IPS-18c (cell line): ENCODE measurements at regions not wholly inside any gene's neighbourhood (a gene's known extent, or its start where the extent isn't known, plus 50 kb on each side); places are given as distances from the start of the nearest gene placed in this dataset.
"Not testable (repeated sequence)": the region's sequence is repeated elsewhere in the genome, so short reads cannot be mapped to it uniquely, and the experiment has no call there.

Experiments
- H3K4me3 ChIP-seq: 2 replicates; pipeline ENCODE4 v1.7.0; 2013; ENCODE audit warnings: low read depth, mild to moderate bottlenecking, low read length, moderate library complexity; ENCODE audit not compliant: insufficient read depth
- H3K9me3 ChIP-seq: one replicate; pipeline ENCODE4 v1.6.1; 2013; ENCODE audit warnings: mild to moderate bottlenecking, low read length, moderate library complexity; ENCODE audit not compliant: control insufficient read depth, insufficient read depth

DNA sequence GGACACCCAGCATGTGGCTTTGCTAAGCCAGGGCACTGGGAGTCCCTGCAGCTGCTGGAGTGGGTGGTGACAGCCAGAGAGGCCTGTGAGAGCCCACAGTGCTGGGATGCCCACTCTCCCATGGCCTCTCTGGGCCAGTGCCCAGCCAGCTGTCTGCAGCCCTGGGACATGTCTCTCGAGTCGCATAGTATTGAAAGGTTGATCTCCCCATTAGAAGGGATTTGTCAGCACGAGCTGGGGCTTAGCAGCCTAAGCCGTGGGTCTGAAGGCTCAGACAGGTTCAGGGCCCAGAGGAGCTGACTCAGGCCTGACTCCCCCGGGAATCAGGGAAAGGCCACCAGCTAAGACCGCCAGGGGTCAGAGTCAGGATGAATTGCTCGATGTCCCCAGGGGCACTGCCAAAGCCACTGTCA, 53.5 kb downstream of the FOXD2 start:
- Histone ChIP-seq H3K4me3 (no peak overlapping the region), H3K9me3 (no peaks in the 10 kb centered on the region)

DNA sequence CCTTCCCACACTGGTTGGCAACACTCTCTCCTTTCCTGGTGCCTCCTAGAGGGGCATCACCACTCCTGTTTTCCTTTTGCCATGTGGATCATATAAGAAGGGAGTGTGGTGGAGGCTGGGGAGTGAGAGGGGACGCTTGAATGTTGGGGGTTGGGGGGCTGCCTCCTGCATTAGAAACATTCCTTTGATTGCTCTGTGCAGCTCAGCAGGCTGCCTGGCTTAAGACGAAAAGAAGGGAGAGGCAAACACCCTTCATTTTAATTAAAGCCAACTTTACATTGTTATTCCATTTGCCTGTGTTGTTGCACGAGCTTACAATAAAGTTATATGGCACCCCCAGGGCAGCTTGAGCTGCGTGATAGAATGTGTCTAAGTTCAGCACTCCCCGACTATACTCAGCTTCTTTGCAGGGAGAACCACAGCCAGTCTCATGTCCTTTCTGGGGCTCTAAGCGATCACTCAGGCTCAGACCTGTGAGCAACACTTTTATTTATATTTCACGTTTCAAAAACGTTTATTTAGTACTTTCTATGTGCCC, 57.4 kb downstream of the FOXD2 start:
- Histone ChIP-seq H3K9me3 (no peaks in the 10 kb centered on the region), H3K4me3 (no peak overlapping the region)

DNA sequence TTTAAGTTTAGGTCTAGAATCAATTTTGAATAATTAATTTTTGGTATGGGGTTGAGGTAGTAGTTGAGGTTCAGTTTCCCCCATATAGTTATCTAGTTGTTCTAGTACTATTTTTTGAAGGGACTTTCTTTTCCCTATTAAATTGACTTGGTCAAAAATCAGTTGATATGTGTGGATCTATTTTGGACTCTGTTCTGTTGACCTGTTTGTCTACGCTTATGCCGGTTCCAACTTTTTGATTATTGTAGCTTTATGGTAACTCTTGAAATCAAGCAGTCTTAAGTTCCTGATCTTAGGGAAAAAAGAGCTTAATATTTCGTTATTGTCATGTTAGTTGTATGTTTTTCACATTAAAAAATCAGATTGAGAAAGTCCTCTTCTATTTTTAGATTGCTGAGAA, 60.7 kb downstream of the FOXD2 start:
- H3K4me3 ChIP-seq = no peak overlapping the region

DNA sequence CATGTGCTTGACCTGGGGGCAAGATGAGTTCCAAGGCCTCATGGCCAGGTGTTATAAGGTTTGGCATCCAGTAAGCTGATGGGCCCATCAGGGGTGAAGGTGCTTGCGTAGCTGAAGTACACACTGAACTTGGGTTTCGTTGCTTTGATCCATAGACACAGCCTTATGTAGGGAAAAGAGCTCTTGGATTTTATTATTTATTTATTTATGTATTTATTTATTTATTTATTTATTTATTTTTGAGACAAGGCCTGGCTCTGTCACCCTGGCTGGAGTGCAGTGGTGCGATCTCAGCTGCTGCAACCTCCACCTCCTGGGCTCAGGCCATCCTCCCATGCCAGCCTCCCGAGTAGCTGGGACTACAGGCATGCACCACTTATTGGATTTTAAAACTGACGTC, 63.2 kb downstream of the FOXD2 start:
- H3K4me3 ChIP-seq = no peak overlapping the region

More for the DNA sequence above, 60.7 kb downstream of the FOXD2 start:
- no peaks in the 10 kb centered on the region for H3K9me3 ChIP-seq

DNA sequence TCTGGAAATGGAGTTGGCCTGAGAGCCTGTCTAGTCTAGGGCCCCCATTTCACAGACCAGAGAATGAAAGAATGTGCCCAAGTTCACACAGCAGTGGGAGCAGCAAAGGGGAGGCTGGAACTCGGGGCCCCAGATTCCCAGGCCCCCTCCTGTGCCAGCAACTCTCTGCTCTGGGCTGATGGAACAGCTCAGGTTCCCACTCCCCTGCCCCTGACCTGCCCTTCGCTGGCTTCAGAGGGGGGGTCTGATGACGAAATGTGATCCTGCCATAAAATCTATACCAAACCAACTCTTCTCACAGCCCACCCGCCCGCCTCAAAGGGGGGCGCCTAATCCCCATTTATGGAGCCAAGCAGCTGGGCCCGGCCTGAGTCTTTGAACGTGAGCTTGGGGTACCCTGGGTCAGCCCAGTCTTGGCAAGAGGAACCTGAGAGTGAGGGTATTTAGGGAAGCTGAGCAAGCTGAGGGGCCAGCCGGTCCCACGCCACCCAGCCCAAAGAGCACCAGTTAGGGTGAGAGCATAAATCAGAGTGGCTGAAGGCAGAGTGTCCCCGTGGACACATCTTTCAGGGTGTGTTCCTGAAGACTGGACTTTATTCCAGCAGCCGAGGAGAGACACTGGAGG, 65.0 kb downstream of the FOXD2 start:
- H3K9me3 ChIP-seq = no peaks in the 10 kb centered on the region
- H3K4me3 ChIP-seq = no peak overlapping the region

More for the DNA sequence above, 63.2 kb downstream of the FOXD2 start:
- no peaks in the 10 kb centered on the region for H3K9me3 ChIP-seq

DNA sequence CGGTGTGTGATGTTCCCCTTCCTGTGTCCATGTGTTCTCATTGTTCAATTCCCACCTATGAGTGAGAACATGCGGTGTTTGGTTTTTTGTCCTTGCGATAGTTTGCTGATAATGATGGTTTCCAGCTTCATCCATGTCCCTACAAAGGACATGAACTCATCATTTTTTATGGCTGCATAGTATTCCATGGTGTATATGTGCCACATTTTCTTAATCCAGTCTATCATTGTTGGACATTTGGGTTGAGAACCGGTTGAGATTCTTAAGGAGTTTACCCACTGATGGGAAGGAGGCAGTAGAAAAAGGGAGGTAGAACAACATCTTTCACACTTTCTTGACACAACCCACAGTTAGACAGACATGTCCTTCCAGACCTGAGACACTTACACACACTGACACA, 67.0 kb downstream of the FOXD2 start:
- not testable (repeated sequence) for H3K9me3 ChIP-seq, H3K4me3 ChIP-seq

DNA sequence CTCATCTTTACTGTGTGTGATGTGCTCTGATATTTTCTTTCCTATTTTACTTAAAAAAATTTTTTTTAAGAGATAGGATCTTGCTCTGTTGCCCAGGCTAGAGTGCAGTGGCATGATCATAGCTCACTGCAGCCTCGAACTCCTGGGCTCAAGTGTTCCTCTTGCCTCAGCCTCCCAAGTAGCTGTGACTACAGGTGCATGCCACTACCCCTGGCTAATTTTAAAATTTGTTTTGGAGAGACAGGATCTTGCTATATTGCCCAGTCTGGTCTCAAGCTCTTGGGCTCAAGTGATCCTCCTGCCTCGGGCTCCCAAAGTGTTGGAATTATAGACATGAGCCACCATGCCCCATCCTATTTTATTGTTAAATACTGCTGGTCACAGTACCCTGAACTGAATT, 67.4 kb downstream of the FOXD2 start:
- Histone ChIP-seq H3K9me3 (no peaks in the 10 kb centered on the region), H3K4me3 (no peak overlapping the region)

DNA sequence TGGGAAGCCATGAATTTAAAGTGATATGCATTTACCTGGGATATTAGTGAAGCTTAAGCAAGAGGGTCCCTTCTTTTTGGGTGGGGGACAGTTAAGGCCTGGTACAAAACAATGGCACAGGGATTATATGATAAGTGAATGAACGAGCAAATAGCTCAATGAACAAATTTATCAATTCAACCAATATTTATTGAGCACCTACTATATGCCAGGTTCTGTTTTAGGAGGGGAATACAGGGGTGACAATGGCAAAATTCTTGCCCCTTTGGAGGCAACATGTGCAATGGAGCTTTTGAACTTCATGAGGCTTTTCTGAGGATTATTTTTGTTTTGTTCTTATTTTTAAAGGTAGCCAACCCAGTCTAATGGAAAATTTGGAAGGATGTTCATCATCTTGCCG, 68.2 kb downstream of the FOXD2 start:
- H3K4me3 ChIP-seq = no peak overlapping the region
- H3K9me3 ChIP-seq = no peaks in the 10 kb centered on the region

DNA sequence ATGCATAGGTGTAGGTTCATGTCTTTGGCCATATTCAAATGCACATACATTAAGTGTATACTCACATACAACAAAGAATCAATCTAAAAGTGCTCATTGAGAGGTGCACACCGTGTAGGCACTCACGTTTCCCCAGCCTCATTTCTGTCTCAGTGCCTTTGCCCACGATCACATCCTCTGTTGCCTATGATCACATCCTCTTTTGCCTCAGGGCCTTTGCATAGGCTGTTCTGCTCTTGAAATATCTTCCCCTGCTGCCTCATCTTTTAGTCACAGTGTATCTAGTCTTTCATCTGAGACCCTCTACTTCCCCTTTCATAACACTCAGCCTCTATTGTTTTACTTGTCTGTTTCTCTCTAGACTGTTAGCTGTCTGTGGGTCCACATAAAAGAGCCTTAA, 69.3 kb downstream of the FOXD2 start:
- H3K4me3 ChIP-seq = no peak overlapping the region
- no peaks in the 10 kb centered on the region for H3K9me3 ChIP-seq

DNA sequence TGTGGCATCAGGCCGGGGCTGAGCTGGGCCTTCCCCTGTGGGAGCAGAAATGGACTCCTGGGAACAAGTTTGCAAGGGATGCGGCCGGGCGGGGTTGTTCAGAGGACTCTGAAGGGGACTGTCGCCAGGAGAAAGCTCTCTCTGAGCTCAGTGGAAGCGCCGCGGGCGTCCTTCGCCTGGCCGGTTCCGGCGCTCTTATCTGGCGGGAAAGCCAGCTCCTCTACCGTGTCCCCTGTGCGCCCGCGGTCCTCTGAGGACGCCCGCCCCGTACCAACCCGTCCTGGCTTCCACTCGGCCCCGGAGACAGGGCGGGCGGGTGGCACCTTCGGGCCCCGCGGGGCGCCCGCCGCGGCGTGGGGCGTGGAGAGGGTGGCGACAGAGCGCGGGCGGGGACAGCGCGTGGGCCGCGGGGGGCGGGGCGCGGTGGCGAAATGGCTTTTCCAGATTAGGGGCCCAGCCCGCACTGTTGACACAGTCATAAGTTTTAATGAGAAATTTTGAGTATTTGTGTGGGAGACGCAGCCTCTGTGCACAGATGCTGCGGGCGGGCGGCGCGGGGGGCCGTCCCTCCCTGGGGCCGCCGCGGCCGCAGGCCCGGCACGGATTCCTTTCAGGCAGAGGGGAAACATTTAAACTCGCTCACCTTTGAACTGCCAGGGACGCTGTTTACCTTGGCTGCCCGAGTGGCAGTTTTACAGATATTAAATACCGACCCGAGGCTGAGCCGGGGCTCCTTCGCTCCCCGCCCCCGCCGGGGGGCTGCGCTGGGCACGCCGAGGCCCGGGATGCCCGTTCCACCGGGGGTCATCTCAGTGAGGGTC, 70.2 kb downstream of the FOXD2 start:
- H3K9me3 ChIP-seq = no peaks in the 10 kb centered on the region
- peak overlapping the region; percentile 47 for H3K4me3 ChIP-seq

DNA sequence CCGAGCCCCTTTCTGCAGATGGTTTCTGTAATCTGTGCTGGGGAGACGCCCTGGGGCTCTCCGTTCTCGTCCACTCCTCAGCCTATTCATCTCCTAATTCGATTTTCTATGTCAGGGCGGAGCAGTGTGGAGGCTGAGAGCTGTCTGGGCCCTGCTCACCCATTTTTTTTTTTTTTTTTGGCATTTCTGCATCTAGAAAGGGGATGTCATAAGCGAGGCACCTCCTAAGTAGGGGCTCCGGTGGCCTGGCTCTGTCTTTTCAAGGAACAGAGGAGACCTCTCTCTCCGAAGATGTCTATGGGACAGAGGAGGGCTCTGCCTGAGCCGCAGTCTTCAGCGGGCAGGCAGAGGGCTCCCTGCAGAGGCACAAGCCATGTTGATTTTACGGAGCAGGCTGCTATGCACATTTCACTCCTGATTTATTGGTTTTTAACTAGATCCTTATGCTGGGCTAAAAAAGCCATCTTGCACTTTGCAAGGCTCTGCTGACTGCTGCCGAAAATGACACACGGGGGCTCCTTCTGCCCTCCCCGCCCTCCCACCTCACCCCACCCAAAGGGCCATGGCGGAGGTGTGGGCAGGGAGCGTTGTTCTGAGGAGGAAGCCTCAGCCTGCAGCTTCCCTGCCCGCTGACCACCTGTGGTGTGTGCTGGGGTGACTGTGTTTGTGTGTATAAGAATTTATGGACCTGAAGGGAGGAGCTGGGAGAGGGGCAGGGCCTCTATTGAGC, 71.0 kb downstream of the FOXD2 start:
- Histone ChIP-seq H3K9me3 (no peaks in the 10 kb centered on the region), H3K4me3 (peak overlapping the region; percentile 47)

DNA sequence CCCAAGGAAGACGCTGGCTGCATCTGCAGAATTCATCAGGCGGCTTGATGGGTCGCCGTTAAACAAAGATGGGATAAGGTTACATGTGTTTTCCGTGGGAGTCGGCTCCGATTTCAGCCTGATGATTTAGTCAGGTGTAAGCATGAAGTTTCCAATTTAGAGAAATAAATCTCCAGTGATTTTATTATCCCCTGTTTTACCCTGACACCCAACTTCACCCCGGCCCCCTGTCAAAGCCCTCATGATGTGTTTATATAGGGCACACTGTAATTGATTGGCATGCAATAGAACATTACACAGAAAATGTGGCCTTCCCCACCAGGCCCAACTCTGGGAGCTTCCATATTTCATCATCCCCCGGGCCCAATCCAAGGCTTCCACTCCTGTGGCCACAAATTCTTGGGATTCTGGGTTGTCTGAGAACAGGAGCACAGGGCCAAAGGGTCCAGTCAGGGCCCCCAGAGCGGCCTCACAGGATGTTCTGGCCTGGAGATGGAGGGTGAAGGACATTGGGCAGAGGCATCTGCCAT, 72.5 kb downstream of the FOXD2 start:
- no peaks in the 10 kb centered on the region for H3K9me3 ChIP-seq
- no peak overlapping the region for H3K4me3 ChIP-seq

DNA sequence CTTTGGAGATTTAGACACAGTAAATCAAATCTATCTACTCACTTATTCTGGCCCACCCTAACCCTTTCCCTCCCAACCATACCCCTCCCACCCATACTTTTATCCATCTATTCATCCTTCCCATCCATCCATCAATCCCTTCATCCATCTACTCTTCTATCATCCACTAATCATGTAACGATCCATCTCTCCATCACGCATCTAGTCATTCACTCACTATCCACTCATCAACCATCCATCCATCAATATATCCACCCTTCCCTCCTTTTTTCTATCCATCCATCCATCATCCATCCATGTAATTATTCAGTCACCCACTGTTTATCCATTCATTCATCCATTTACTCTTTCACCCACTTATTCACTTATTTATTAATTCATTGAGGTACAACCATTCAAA, 74.0 kb downstream of the FOXD2 start:
- Histone ChIP-seq H3K9me3 (no peaks in the 10 kb centered on the region), H3K4me3 (no peak overlapping the region)

DNA sequence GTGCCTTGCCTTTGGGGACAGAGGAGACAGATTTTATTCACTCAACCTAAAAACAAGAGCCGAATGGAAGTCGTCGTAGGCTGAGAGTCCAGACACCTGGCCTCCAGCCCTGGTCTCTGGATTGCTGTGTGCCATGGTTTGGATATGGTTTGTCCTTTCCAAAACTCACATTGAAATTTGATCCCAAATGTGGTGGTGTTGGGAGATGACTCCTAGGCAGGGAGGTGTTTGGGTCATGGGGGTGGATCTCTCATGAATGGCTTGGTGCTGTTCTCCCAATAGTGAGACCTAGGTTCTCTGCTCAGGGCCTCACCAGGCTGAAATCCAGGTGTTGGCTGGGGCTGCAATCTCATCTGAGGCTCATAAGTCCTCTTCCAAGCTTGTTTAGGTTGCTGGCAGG, 75.5 kb downstream of the FOXD2 start:
- no peaks in the 10 kb centered on the region for H3K9me3 ChIP-seq
- no peak overlapping the region for H3K4me3 ChIP-seq

DNA sequence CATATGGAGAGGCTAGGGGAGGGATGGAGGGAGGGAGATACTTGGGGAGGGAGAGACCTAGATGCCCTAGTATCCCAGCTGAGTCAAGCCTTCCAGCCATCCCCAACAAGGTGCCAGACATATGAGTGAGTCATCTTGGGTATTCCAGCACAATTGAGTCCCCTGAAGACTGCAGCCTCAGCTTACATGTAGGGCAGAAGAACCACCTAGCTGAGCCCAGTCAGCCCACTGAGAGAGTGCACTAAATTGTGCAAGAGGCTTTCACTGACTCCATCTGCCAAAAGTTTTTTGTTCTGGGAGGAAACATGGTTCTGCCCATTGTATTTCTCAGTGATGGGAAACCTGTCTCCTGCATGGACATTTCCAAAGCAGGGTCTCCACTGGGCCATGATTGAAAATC, 76.4 kb downstream of the FOXD2 start:
- Histone ChIP-seq H3K9me3 (no peaks in the 10 kb centered on the region), H3K4me3 (no peak overlapping the region)

DNA sequence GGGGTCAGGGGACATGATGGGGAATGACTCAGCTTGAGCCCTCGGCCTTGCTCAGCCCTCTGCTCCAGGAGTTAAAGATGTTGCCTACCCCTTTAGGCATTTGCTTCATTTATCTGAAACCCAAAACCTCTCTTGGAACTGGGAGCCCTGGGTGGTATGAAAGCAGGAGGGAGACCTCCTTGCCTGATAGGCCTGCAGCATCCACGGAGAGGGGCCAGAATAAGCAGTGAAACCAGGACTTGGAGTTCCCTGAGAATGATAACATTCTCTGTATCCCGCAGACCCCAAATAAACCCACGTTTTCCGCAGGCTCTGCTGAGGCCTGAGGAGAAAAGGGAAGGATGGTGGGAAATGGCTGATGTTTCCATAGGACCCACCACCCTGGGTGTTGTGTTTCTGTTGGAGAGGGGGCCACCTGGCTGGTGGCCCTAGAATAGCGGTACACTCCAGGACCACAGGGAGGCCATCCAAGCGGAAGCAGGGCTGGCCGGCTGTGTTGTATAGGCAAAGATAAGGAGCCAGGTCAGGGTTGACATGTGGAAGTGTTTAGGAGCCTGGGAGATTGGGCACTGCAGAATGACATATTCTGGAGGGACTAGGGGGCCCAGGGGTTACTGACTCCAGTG, 77.4 kb downstream of the FOXD2 start:
- H3K4me3 ChIP-seq = no peak overlapping the region
- H3K9me3 ChIP-seq = no peaks in the 10 kb centered on the region

DNA sequence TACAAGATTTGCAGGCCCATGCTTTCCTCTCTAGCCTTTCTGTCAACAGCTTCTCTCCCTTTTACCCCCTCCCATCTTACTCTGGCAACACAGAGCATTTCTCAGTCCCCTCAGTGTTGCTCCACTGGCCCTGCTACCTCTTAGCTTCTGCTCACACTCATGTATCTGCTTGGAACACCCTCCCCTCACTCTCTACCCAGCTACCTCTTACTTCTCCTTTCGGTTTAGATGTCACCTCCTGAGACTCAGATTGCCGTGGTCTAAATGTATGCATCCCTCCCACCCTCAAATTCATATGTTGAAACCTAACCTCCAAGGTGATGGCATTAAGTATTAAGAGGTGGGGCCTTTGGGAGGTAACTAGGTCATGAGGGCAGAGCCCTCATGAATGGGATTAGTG, 80.1 kb downstream of the FOXD2 start:
- H3K4me3 ChIP-seq = no peak overlapping the region
- H3K9me3 ChIP-seq = no peaks in the 10 kb centered on the region
